Cardiac muscle cell (in vitro differentiated cells and primary cell): ENCODE measurements at regions not wholly inside any gene's neighbourhood (a gene's known extent, or its start where the extent isn't known, plus 50 kb on each side); places are given as distances from the start of the nearest gene placed in this dataset.

Source experiments
- DNase-seq, 2 donors: peaks; one replicate each; pipeline versions ENCODE4 v3.0.0 to v3.0.0-alpha.2; 2010 to 2017; ENCODE audit warnings: low read depth in 1 of 2, low spot score in 1 of 2
- H3K27ac ChIP-seq: fragments of 200-600 bp; sonication (generic); 2 replicates; pipeline ENCODE4 v1.5.1; 2016
- H3K27me3 ChIP-seq: fragments of 200-600 bp; sonication (generic); 2 replicates; pipeline ENCODE4 v1.6.0; 2016; ENCODE audit warnings: control low read depth
- H3K36me3 ChIP-seq: fragments of 200-600 bp; sonication (generic); 2 replicates; pipeline ENCODE4 v1.5.1; 2016; ENCODE audit warnings: control low read depth
- H3K4me1 ChIP-seq: fragments of 200-600 bp; sonication (generic); 2 replicates; pipeline ENCODE4 v1.8.1; 2017; ENCODE audit warnings: low read depth, mild to moderate bottlenecking, mixed run types
- H3K4me3 ChIP-seq: fragments of 200-600 bp; sonication (generic); 2 replicates; pipeline ENCODE4 v1.5.1; 2016; ENCODE audit warnings: mild to moderate bottlenecking
- H3K9me3 ChIP-seq: fragments of 200-600 bp; sonication (generic); 2 replicates; pipeline ENCODE4 v1.5.1; 2017; ENCODE audit warnings: low read depth, mild to moderate bottlenecking, control low read depth
- CTCF ChIP-seq: IDR thresholded peaks from 2 replicates; pipeline ENCODE4 v1.5.1; 2012; ENCODE audit warnings: low read depth, mild to moderate bottlenecking, low read length

- Histone ChIP-seq H3K36me3 (no peaks in the 10 kb centered on the region), H3K27ac (no peak overlapping the region), H3K4me3 (no peak overlapping the region)
Observed at GRCh38 chr2:239666855-239667376, 266.1 kb upstream of the HDAC4 start.

GRCh38 chr2:239666053-239666854 lies 265.4 kb upstream of the HDAC4 start:
- H3K27me3 ChIP-seq: no peaks in the 10 kb centered on the region
- DNase-seq: no peak
- no peak overlapping the region for H3K4me3 ChIP-seq
- H3K36me3 ChIP-seq: no peaks in the 10 kb centered on the region
- H3K27ac ChIP-seq: no peak overlapping the region
- no peaks in the 10 kb centered on the region for H3K9me3 ChIP-seq
- no peaks in the 10 kb centered on the region for H3K4me1 ChIP-seq
- TF ChIP-seq CTCF: no peak

More at GRCh38 chr2:239666855-239667376, 266.1 kb upstream of the HDAC4 start:
- H3K4me1 ChIP-seq: no peaks in the 10 kb centered on the region
- TF ChIP-seq CTCF: no peak
- DNase-seq: no peak
- no peaks in the 10 kb centered on the region for H3K9me3 ChIP-seq
- no peaks in the 10 kb centered on the region for H3K27me3 ChIP-seq

GRCh38 chr2:239664216-239664810 lies 263.5 kb upstream of the HDAC4 start:
- H3K36me3 ChIP-seq: no peaks in the 10 kb centered on the region
- TF ChIP-seq CTCF: no peak

GRCh38 chr2:239663364-239663924 lies 262.6 kb upstream of the HDAC4 start:
- TF ChIP-seq CTCF: no peak
- Histone ChIP-seq H3K4me1 (no peaks in the 10 kb centered on the region), H3K36me3 (no peaks in the 10 kb centered on the region), H3K27ac (no peak overlapping the region), H3K4me3 (no peak overlapping the region), H3K9me3 (no peaks in the 10 kb centered on the region), H3K27me3 (no peaks in the 10 kb centered on the region)
- no peak for DNase-seq

More at GRCh38 chr2:239664216-239664810, 263.5 kb upstream of the HDAC4 start:
- Histone ChIP-seq H3K9me3 (no peaks in the 10 kb centered on the region), H3K27me3 (no peaks in the 10 kb centered on the region), H3K27ac (no peak overlapping the region), H3K4me1 (no peaks in the 10 kb centered on the region), H3K4me3 (no peak overlapping the region)
- no peak for DNase-seq

- DNase-seq: no peak
- Histone ChIP-seq H3K9me3 (no peaks in the 10 kb centered on the region), H3K4me3 (no peak overlapping the region), H3K4me1 (no peaks in the 10 kb centered on the region), H3K27me3 (no peaks in the 10 kb centered on the region), H3K27ac (no peak overlapping the region), H3K36me3 (no peaks in the 10 kb centered on the region)
- TF ChIP-seq CTCF: no peak
Observed at GRCh38 chr2:239662413-239663120, 261.7 kb upstream of the HDAC4 start.
